ENCODE measurements at regions not wholly inside any gene's neighbourhood (a gene's known extent, or its start where the extent isn't known, plus 50 kb on each side); places are given as distances from the start of the nearest gene placed in this dataset.

- TF ChIP-seq GATA2 (IDR thresholded peaks at IDR 0.05; ENCODE audit: low read depth, low read length) = no peak
- no peak for TF ChIP-seq GATA3 (IDR thresholded peaks at IDR 0.05; ENCODE audit: low read depth, low read length)
These were observed 127.5 kb downstream of the TMX1 start for GRCh38 chr14:51367600-51367931.

- TF ChIP-seq GATA2 (IDR thresholded peaks at IDR 0.05; ENCODE audit: low read depth, low read length) (no peak), GATA3 (IDR thresholded peaks at IDR 0.05; ENCODE audit: low read depth, low read length) (no peak)
These were observed 128.7 kb downstream of the TMX1 start for GRCh38 chr14:51368721-51369163.

- TF ChIP-seq GATA2 (IDR thresholded peaks at IDR 0.05; ENCODE audit: low read depth, low read length) (no peak), GATA3 (IDR thresholded peaks at IDR 0.05; ENCODE audit: low read depth, low read length) (no peak)
These were observed 129.8 kb downstream of the TMX1 start for GRCh38 chr14:51369814-51370213.

GRCh38 chr14:51370758-51371386, 130.8 kb downstream of the TMX1 start:
- no peak for TF ChIP-seq GATA3 (IDR thresholded peaks at IDR 0.05; ENCODE audit: low read depth, low read length)
- no peak for TF ChIP-seq GATA2 (IDR thresholded peaks at IDR 0.05; ENCODE audit: low read depth, low read length)

GRCh38 chr14:51382506-51382905, 142.5 kb downstream of the TMX1 start:
- no peak for TF ChIP-seq GATA2 (IDR thresholded peaks at IDR 0.05; ENCODE audit: low read depth, low read length)
- TF ChIP-seq GATA3 (IDR thresholded peaks at IDR 0.05; ENCODE audit: low read depth, low read length) = no peak

- TF ChIP-seq GATA3 (IDR thresholded peaks at IDR 0.05; ENCODE audit: low read depth, low read length) (no peak), GATA2 (IDR thresholded peaks at IDR 0.05; ENCODE audit: low read depth, low read length) (no peak)
These were observed 146.4 kb downstream of the TMX1 start for GRCh38 chr14:51386411-51386810.

GRCh38 chr14:51386983-51387735, 147.1 kb downstream of the TMX1 start:
- TF ChIP-seq GATA3 (IDR thresholded peaks at IDR 0.05; ENCODE audit: low read depth, low read length) (no peak), GATA2 (IDR thresholded peaks at IDR 0.05; ENCODE audit: low read depth, low read length) (no peak)

GRCh38 chr14:51392416-51392815, 152.4 kb downstream of the TMX1 start:
- TF ChIP-seq GATA2 (IDR thresholded peaks at IDR 0.05; ENCODE audit: low read depth, low read length) = no peak
- no peak for TF ChIP-seq GATA3 (IDR thresholded peaks at IDR 0.05; ENCODE audit: low read depth, low read length)

- TF ChIP-seq GATA2 (IDR thresholded peaks at IDR 0.05; ENCODE audit: low read depth, low read length) = no peak
- TF ChIP-seq GATA3 (IDR thresholded peaks at IDR 0.05; ENCODE audit: low read depth, low read length) = no peak
These were observed 154.3 kb downstream of the TMX1 start for GRCh38 chr14:51394384-51394783.

GRCh38 chr14:51394804-51395203, 154.8 kb downstream of the TMX1 start:
- TF ChIP-seq GATA3 (IDR thresholded peaks at IDR 0.05; ENCODE audit: low read depth, low read length) = no peak
- no peak for TF ChIP-seq GATA2 (IDR thresholded peaks at IDR 0.05; ENCODE audit: low read depth, low read length)

- peak; percentile 70 for TF ChIP-seq GATA2 (IDR thresholded peaks at IDR 0.05; ENCODE audit: low read depth, low read length)
- TF ChIP-seq GATA3 (IDR thresholded peaks at IDR 0.05; ENCODE audit: low read depth, low read length) = 0 out of 2 replicates have a peak, but pooled peaks have one; percentile 22
These were observed 155.4 kb downstream of the TMX1 start for GRCh38 chr14:51395361-51395849.

- no peak for TF ChIP-seq GATA3 (IDR thresholded peaks at IDR 0.05; ENCODE audit: low read depth, low read length)
- peak; percentile 20; the same call in 1 of the 2 replicates for TF ChIP-seq GATA2 (IDR thresholded peaks at IDR 0.05; ENCODE audit: low read depth, low read length)
These were observed 156.3 kb downstream of the TMX1 start for GRCh38 chr14:51396222-51396815.

- TF ChIP-seq GATA2 (IDR thresholded peaks at IDR 0.05; ENCODE audit: low read depth, low read length) (no peak), GATA3 (IDR thresholded peaks at IDR 0.05; ENCODE audit: low read depth, low read length) (no peak)
These were observed 158.9 kb downstream of the TMX1 start for GRCh38 chr14:51398898-51399297.

GRCh38 chr14:51400139-51400538, 160.1 kb downstream of the TMX1 start:
- no peak for TF ChIP-seq GATA3 (IDR thresholded peaks at IDR 0.05; ENCODE audit: low read depth, low read length)
- TF ChIP-seq GATA2 (IDR thresholded peaks at IDR 0.05; ENCODE audit: low read depth, low read length) = no peak

GRCh38 chr14:51401272-51401671, 161.2 kb downstream of the TMX1 start:
- no peak for TF ChIP-seq GATA2 (IDR thresholded peaks at IDR 0.05; ENCODE audit: low read depth, low read length)

All from SH-SY5Y (cell line).